Sciatic nerve (tissue), 2 donors: ENCODE measurements at regions not wholly inside any gene's neighbourhood (a gene's known extent, or its start where the extent isn't known, plus 50 kb on each side); places are given as distances from the start of the nearest gene placed in this dataset.
"Not testable (repeated sequence)": the region's sequence is repeated elsewhere in the genome, so short reads cannot be mapped to it uniquely, and the experiment has no call there.

Source experiments
- ATAC-seq: fragments of 200-7000 bp; cut with Tn5 transposase; one replicate; pipeline ENCODE4 v1.9.1; 2020; ENCODE audit warnings: mild to moderate bottlenecking, moderate library complexity
- DNase-seq: peaks from one replicate; pipeline ENCODE4 v3.0.0-alpha.2; 2020; ENCODE audit warnings: low spot score
- intact Hi-C: fragments of 100-400 bp; cut with DNase I; formaldehyde crosslinking; loops from one replicate; pipeline ENCODE4 v1.14.2; 2022
- donor health status: DM: no; HTN: no; CAD: no.
- donor health status: DM: no; HTN: no; CAD: no.

GRCh38 chr7:112540839-112541577 lies 60.2 kb downstream of the LSMEM1 start:
- intact Hi-C loops = no loop called here
- ATAC-seq (no peak), DNase-seq (no peak)

GRCh38 chr7:112546723-112547513 lies 66.1 kb downstream of the LSMEM1 start:
- intact Hi-C loops = no loop called here
- ATAC-seq (peak; percentile 20), DNase-seq (no peak)

GRCh38 chr7:112547916-112548315 lies 67.1 kb downstream of the LSMEM1 start:
- intact Hi-C loops = no loop called here
- no peak for DNase-seq
- no peak for ATAC-seq

GRCh38 chr7:112550468-112551060 lies 69.8 kb downstream of the LSMEM1 start:
- intact Hi-C loops = no loop called here
- no peak for DNase-seq
- ATAC-seq = no peak

GRCh38 chr7:112551521-112551920 lies 70.7 kb downstream of the LSMEM1 start:
- DNase-seq, intact Hi-C loops, ATAC-seq: not testable (repeated sequence)

- no peak for DNase-seq
- intact Hi-C loops = no loop called here
- ATAC-seq = no peak
Measured at GRCh38 chr7:112554591-112554990, 73.8 kb downstream of the LSMEM1 start.

GRCh38 chr7:112556633-112557032 lies 75.8 kb downstream of the LSMEM1 start:
- DNase-seq (no peak), ATAC-seq (no peak)
- intact Hi-C loops = loop anchor here (5.0 kb wide), 1 partner anchor 419 kb away; no protein-coding TSS in a partner anchor

- intact Hi-C loops = no loop called here
- no peak for DNase-seq
- ATAC-seq = no peak
Measured at GRCh38 chr7:112566442-112567324, 85.9 kb downstream of the LSMEM1 start.

GRCh38 chr7:112567388-112567787 lies 86.6 kb downstream of the LSMEM1 start:
- intact Hi-C loops = no loop called here
- ATAC-seq (no peak), DNase-seq (no peak)

GRCh38 chr7:112571852-112572607 lies 91.2 kb downstream of the LSMEM1 start:
- ATAC-seq (no peak), DNase-seq (no peak)
- intact Hi-C loops = no loop called here

- intact Hi-C loops = no loop called here
- no peak for ATAC-seq
- no peak for DNase-seq
Measured at GRCh38 chr7:112572669-112573301, 92.0 kb downstream of the LSMEM1 start.

- no peak for ATAC-seq
- DNase-seq = no peak
- intact Hi-C loops = no loop called here
Measured at GRCh38 chr7:112573302-112574039, 92.7 kb downstream of the LSMEM1 start.

- intact Hi-C loops = no loop called here
- ATAC-seq = no peak
- DNase-seq = no peak
Measured at GRCh38 chr7:112575864-112576263, 95.1 kb downstream of the LSMEM1 start.

- intact Hi-C loops = no loop called here
- DNase-seq (no peak), ATAC-seq (no peak)
Measured at GRCh38 chr7:112579388-112579787, 98.6 kb downstream of the LSMEM1 start.

GRCh38 chr7:112580717-112581435 lies 100.1 kb downstream of the LSMEM1 start:
- ATAC-seq = no peak
- intact Hi-C loops = no loop called here
- no peak for DNase-seq

- ATAC-seq = no peak
Measured at GRCh38 chr7:112581529-112581928, 100.7 kb downstream of the LSMEM1 start.

GRCh38 chr7:112584290-112584689 lies 103.5 kb downstream of the LSMEM1 start:
- no peak for DNase-seq
- ATAC-seq = no peak
- intact Hi-C loops = no loop called here

More at GRCh38 chr7:112581529-112581928, 100.7 kb downstream of the LSMEM1 start:
- intact Hi-C loops = no loop called here
- DNase-seq = no peak
